NCI-H2227 (cell line): ENCODE measurements at regions not wholly inside any gene's neighbourhood (a gene's known extent, or its start where the extent isn't known, plus 50 kb on each side); places are given as distances from the start of the nearest gene placed in this dataset.
"Not testable (repeated sequence)": the region's sequence is repeated elsewhere in the genome, so short reads cannot be mapped to it uniquely, and the experiment has no call there.

Experiments used
- DNase-seq: peaks from one replicate; lab custom pipeline; 2025; ENCODE audit not compliant: unreplicated experiment; lab: John Stamatoyannopoulos, UW

DNA sequence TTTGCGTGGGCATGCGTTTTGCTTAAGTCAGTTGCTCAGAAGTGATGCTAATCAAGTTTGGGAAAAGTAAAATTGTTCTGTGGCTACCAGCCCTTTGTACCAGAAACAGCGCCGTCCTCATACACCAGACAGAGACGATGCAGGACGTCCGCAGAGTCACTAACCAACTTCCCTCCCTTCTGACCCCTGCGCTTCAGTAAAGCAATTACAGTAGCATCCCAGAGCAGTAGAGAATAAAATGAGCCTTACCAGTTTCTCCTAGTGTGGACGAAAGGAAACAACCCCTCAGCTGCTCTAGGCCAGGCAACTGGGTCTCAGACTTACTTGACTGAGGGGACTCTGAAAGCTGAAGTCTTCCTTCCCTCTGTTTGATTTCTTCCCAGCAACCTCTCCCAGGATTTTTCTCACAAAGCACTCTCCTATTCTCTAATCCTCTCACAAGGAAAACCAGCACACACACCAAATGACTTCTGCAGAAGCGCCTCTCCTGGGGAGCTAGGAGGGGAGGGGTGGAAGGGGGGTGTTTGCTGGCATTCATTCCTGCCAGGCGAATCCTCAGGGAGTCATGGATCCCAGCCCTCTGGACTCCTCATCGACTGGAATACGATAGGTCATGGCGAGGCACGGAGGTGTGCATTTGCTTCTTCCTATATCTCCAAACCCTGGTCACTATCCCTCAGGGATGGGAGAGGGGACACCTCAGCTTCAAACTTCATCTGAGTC, 56.0 kb upstream of the MID1 start:
- DNase-seq: no peak

DNA sequence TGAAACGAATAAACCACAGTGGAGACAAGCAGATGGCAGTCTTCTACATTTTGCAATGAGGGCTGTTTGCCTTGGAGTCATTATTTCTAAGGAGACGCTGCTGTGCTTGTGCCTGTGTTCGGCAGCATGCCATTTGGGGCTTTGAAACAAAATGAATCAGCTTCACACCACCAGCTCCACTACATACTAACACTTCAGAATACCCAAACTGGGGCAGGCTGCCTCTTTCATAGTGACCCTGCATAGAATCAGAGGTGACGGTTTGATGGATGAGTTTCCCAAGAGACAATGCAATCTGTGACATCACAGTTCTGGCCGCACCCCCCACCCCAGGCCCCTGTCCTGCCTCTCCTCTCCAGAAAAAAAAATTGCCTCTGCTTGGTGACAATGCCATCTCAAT, 57.1 kb upstream of the MID1 start:
- peak; percentile 9 for DNase-seq

- no peak for DNase-seq
Measured at GRCh38 chrX:10679387-10679786, 59.0 kb upstream of the MID1 start.

- no peak for DNase-seq
Measured at GRCh38 chrX:10681167-10681566, 60.8 kb upstream of the MID1 start.

- not testable (repeated sequence) for DNase-seq
Measured at GRCh38 chrX:10683631-10684030, 63.2 kb upstream of the MID1 start.

DNA sequence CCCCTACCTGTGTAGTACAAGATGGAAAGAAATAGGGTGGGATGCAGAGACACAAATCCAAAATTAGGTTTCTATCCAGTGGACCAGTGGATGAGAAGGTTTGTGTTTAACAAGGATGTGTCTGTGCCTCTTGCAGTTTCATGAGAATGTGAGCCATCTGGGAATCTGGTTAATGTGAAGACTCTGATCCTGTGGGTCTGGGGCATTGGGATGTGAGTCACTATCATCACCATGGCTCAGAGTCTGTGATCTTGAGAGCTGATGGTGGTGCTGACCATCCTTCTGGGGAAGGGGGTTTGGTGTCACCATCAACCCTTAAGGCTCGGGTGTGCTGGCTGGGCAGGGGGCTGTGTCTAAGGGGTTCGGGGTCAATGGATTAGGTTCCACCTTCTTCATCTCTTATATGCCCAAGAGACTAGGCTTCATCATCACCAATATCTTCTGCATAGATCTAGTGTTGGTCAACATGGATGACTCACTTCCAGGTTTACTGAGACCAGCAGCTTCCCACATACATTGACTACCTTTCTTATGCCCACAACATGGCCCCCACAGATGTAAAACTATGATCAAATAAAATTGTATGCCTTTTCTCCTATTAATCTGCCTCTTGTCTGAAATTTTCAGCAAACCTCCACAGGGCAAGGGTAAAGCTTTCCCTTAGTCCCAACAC, 65.7 kb upstream of the MID1 start:
- no peak for DNase-seq

DNA sequence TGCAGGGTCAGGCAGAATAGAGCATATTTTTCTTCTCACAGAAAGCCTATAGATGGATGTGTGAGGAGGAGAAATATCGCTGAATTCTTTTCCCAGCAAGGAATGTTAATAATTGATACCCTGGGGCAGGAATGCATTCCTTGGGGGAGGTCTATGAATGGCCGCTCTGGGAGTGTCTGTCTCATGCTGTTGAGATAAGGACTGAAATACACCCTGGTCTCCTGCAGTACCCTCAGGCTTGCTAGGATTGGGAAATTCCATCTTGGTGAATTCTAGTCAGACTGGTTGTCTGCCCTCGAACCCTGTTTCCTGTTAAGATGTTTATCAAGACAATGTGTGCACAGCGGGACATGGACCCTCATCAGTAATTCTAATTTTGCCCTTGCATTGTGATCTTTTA, 71.4 kb upstream of the MID1 start:
- DNase-seq: not testable (repeated sequence)

DNA sequence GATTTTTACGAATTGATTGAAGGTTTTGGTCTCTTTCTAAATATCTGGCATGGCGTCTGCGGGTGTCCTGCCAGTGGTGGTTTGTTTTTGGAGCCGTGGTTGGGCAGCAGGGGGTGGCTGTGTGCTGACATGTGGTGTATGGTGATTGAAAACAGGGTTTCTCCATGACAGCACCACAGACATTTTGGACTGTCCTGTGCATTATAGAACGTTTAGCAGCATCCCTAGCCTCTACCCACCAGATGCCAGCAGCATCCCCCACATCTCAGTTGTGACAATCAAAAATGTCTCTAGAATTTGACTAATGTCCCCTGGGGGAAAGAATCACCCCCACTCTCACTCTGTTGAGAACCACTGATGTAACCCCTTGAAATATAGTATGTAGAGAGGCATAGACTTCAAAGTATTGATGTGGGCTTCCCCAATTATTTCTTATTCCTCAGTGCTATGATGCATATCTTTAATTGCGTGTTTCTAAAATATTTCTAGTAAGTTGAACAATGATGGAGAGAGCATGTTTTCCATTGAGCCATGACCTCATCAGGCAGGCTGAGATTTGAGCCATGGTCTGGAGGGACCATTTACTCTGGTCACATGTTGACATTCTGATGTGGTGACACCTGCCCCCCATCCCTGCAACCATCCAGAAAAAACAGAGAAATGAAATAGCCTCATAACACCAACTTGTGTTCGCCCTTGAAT, 77.4 kb upstream of the MID1 start:
- no peak for DNase-seq

GRCh38 chrX:10698318-10698640, 77.9 kb upstream of the MID1 start:
- DNase-seq: no peak

- DNase-seq: no peak
Measured at GRCh38 chrX:10702031-10702430, 81.6 kb upstream of the MID1 start.

- not testable (repeated sequence) for DNase-seq
Measured at GRCh38 chrX:10706342-10706741, 86.0 kb upstream of the MID1 start.

DNA sequence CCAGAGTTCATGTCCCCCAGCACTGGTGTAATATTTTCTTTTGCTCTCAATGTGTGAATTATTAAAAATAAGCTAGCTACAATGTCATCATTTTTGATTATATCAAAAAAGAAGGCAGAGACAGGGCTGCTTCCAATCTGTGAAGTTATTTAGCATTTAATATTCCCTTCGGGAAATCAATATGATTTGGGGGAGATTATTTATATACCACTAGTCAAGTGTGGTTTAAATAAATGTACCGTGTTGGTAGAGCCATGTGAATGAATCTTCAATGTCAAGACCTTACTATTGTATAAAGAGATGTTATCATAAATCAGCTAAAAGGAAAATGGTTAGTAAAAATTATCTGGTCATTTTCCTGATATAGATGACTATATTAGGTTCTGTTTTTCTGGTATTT, 87.4 kb upstream of the MID1 start:
- no peak for DNase-seq

GRCh38 chrX:10709276-10709675, 88.9 kb upstream of the MID1 start:
- no peak for DNase-seq

DNA sequence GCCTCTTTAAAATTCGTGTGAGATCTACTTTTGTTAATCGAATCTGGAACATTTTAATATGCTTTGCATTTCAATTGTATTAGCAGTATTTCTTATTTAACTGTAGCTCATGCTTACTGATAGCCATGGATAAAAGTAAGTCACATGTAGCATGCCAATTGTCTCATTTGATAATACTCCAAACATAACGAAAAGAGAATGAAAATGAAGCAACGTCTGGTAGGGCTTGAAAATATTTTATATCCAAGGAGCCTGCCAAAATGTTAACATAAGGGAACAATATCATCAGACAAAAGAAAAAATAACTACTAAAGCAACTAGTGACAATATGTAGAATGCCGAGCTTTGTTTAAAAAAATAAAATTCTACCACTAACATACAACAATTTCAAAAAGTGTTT, 94.1 kb upstream of the MID1 start:
- no peak for DNase-seq

- peak; percentile 61 for DNase-seq
Measured at GRCh38 chrX:10722851-10723250, 102.5 kb upstream of the MID1 start.

DNA sequence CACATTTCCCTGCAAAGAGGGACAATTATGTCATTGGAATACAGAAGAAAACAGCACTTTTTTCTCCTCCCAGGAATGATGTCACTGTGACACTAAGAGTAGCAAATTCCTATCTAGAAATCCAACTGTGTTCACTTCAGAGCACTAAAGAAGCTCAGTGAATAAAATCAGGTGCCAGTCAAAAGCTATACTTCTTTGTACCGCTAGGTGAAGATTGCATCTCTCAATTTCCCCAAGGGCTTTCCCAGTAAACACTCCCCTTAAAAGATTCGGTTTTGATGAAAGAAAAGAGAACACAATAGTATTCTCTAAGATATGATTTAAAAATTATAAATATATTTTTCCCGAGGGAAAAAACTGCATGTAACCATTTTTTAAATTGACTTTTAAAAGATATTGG, 104.7 kb upstream of the MID1 start:
- peak; percentile 16 for DNase-seq

GRCh38 chrX:10726647-10727046, 106.3 kb upstream of the MID1 start:
- DNase-seq: no peak

- peak; percentile 6 for DNase-seq
Measured at GRCh38 chrX:10728806-10729389, 108.5 kb upstream of the MID1 start.

- no peak for DNase-seq
Measured at GRCh38 chrX:10739426-10739825, 119.0 kb upstream of the MID1 start.

DNA sequence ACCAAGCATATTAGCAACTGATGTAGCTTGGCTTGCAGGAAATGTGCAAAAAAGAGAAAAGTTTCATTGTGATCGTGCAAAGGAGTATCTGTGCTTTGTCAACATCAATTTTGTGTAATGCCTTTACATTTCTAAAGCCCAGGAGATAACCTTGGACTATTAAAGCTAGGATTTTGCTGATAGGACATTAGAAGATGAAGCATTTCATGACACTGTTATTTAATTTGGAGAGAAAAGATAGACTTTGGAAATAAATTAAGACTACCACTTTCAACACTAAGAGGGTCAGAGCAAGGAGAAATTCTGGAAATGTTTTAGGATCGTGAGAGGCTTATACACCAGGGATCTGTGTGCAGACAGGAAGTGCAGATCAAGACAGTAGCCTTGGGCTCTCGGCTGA, 120.6 kb upstream of the MID1 start:
- no peak for DNase-seq

GRCh38 chrX:10741550-10741949, 121.2 kb upstream of the MID1 start:
- no peak for DNase-seq

- no peak for DNase-seq
Measured at GRCh38 chrX:10743476-10743875, 123.1 kb upstream of the MID1 start.
